ENCODE measurements at regions not wholly inside any gene's neighbourhood (a gene's known extent, or its start where the extent isn't known, plus 50 kb on each side); places are given as distances from the start of the nearest gene placed in this dataset.

- H3K9me3 ChIP-seq = no peaks in the 10 kb centered on the region
- H3K27me3 ChIP-seq = no peaks in the 10 kb centered on the region
- H3K36me3 ChIP-seq = no peaks in the 10 kb centered on the region
- H3K4me3 ChIP-seq = no peak overlapping the region
- H3K27ac ChIP-seq = no peak overlapping the region
- no peak for DNase-seq
- no peak for TF ChIP-seq CTCF (IDR thresholded peaks at IDR 0.05)
- no peak for TF ChIP-seq POLR2A (IDR thresholded peaks at IDR 0.05)
- intact Hi-C loops (cut with DNase I; ENCODE audit: low total_unique reads) = no loop called here
- no peaks in the 10 kb centered on the region for H3K4me1 ChIP-seq
Measured at GRCh38 chr7:70940597-70940996, 191.3 kb upstream of the GALNT17 start.

- no peak for DNase-seq
- no peaks in the 10 kb centered on the region for H3K9me3 ChIP-seq
- no peak for TF ChIP-seq POLR2A (IDR thresholded peaks at IDR 0.05)
- TF ChIP-seq CTCF (IDR thresholded peaks at IDR 0.05) = no peak
- no peak overlapping the region for H3K27ac ChIP-seq
- no peaks in the 10 kb centered on the region for H3K4me1 ChIP-seq
- no peaks in the 10 kb centered on the region for H3K36me3 ChIP-seq
- intact Hi-C loops (cut with DNase I; ENCODE audit: low total_unique reads) = no loop called here
- no peaks in the 10 kb centered on the region for H3K27me3 ChIP-seq
- no peak overlapping the region for H3K4me3 ChIP-seq
Measured at GRCh38 chr7:70942791-70943190, 189.2 kb upstream of the GALNT17 start.

GRCh38 chr7:70944516-70944915, 187.4 kb upstream of the GALNT17 start:
- Histone ChIP-seq H3K9me3 (no peaks in the 10 kb centered on the region), H3K27ac (no peak overlapping the region), H3K36me3 (no peaks in the 10 kb centered on the region), H3K27me3 (no peaks in the 10 kb centered on the region), H3K4me3 (no peak overlapping the region), H3K4me1 (no peaks in the 10 kb centered on the region)
- no peak for DNase-seq
- intact Hi-C loops (cut with DNase I; ENCODE audit: low total_unique reads) = no loop called here
- TF ChIP-seq CTCF (IDR thresholded peaks at IDR 0.05) = no peak
- no peak for TF ChIP-seq POLR2A (IDR thresholded peaks at IDR 0.05)

- intact Hi-C loops (cut with DNase I; ENCODE audit: low total_unique reads) = no loop called here
- Histone ChIP-seq H3K9me3 (no peaks in the 10 kb centered on the region), H3K27ac (no peak overlapping the region), H3K4me3 (no peak overlapping the region), H3K36me3 (no peaks in the 10 kb centered on the region), H3K4me1 (no peaks in the 10 kb centered on the region), H3K27me3 (no peaks in the 10 kb centered on the region)
- DNase-seq = no peak
- no peak for TF ChIP-seq CTCF (IDR thresholded peaks at IDR 0.05)
- TF ChIP-seq POLR2A (IDR thresholded peaks at IDR 0.05) = no peak
Measured at GRCh38 chr7:70947181-70947580, 184.8 kb upstream of the GALNT17 start.

GRCh38 chr7:70949862-70950261, 182.1 kb upstream of the GALNT17 start:
- intact Hi-C loops (cut with DNase I; ENCODE audit: low total_unique reads) = no loop called here
- H3K4me3 ChIP-seq = no peak overlapping the region
- no peaks in the 10 kb centered on the region for H3K36me3 ChIP-seq
- no peaks in the 10 kb centered on the region for H3K27me3 ChIP-seq
- H3K9me3 ChIP-seq = no peaks in the 10 kb centered on the region
- TF ChIP-seq CTCF (IDR thresholded peaks at IDR 0.05) (no peak), POLR2A (IDR thresholded peaks at IDR 0.05) (no peak)
- no peaks in the 10 kb centered on the region for H3K4me1 ChIP-seq
- no peak for DNase-seq
- no peak overlapping the region for H3K27ac ChIP-seq
